ENCODE measurements at regions not wholly inside any gene's neighbourhood (a gene's known extent, or its start where the extent isn't known, plus 50 kb on each side); places are given as distances from the start of the nearest gene placed in this dataset.
"Not testable (repeated sequence)": the region's sequence is repeated elsewhere in the genome, so short reads cannot be mapped to it uniquely, and the experiment has no call there.

- H3K27ac ChIP-seq (ENCODE audit: insufficient read depth, low read length, poor library complexity, severe bottlenecking); H3K4me1 Mint-ChIP-seq; ATAC-seq (ENCODE audit: low read depth in 2 of 2); H3K27ac Mint-ChIP-seq; H3K27me3 Mint-ChIP-seq; H3K36me3 ChIP-seq (ENCODE audit: control insufficient read depth, insufficient read depth, low read length); H3K27me3 ChIP-seq (ENCODE audit: control insufficient read depth, insufficient read depth, low read length); H3K4me1 ChIP-seq (ENCODE audit: control insufficient read depth, insufficient read depth, low read length, poor library complexity, severe bottlenecking); DNase-seq; H3K4me3 Mint-ChIP-seq; H3K36me3 Mint-ChIP-seq; H3K4me3 ChIP-seq (ENCODE audit: low read depth, low read length): not testable (repeated sequence)
- H3K9me3 Mint-ChIP-seq, result peaks cover 0 to 23% (median 7%) of the 10 kb centered on the region in 7 donors
- H3K9me3 ChIP-seq (ENCODE audit: control insufficient read depth in 2 of 2, low read length in 2 of 2), result peaks cover 7 to 10% of the 10 kb centered on the region in 2 experiments
These were observed 127.1 kb downstream of the MEX3B start for GRCh38 chr15:81918767-81919166.

DNA sequence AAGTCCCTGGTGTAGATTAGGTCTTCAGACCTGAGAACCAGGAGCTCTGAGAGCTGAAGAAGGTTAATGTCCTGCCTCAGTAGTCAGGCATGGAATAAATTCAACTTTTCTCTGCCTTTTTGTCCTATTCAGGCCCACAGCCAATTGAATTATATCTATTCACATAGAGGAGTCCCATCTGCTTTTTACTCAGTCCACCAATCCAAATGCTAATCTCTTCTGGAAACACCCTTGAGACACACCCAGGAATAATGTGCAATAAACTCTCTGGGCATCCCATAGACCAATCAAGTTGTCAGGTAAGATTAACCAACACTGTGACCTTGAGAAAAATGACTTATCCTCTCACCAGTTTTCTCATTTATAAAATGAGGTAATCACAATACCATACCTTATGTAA lies 129.4 kb downstream of the MEX3B start:
- no peaks in the 10 kb centered on the region for H3K27me3 ChIP-seq (ENCODE audit: control insufficient read depth, insufficient read depth, low read length)

GRCh38 chr15:81915990-81916389 lies 129.8 kb downstream of the MEX3B start:
- no peak for ATAC-seq (ENCODE audit: low read depth in 2 of 2)
- no peaks in the 10 kb centered on the region for H3K4me1 Mint-ChIP-seq
- Histone ChIP-seq H3K36me3 (ENCODE audit: control insufficient read depth, insufficient read depth, low read length) (no peaks in the 10 kb centered on the region), H3K9me3 (ENCODE audit: control insufficient read depth in 2 of 2, low read length in 2 of 2) (peaks cover 7 to 10% of the 10 kb centered on the region in 2 experiments), H3K4me3 (ENCODE audit: low read depth, low read length) (no peak overlapping the region), H3K4me1 (ENCODE audit: control insufficient read depth, insufficient read depth, low read length, poor library complexity, severe bottlenecking) (no peaks in the 10 kb centered on the region), H3K27ac (ENCODE audit: insufficient read depth, low read length, poor library complexity, severe bottlenecking) (no peak overlapping the region), H3K27me3 (ENCODE audit: control insufficient read depth, insufficient read depth, low read length) (no peaks in the 10 kb centered on the region)
- no peak for DNase-seq
- H3K9me3 Mint-ChIP-seq, result peaks cover 0 to 18% (median 7%) of the 10 kb centered on the region in 7 donors
- H3K27ac Mint-ChIP-seq, result no peak overlapping the region
- H3K4me3 Mint-ChIP-seq, result no peak overlapping the region
- no peaks in the 10 kb centered on the region for H3K36me3 Mint-ChIP-seq
- no peaks in the 10 kb centered on the region for H3K27me3 Mint-ChIP-seq

More for the DNA sequence above, 129.4 kb downstream of the MEX3B start:
- DNase-seq (no peak), ATAC-seq (ENCODE audit: low read depth in 2 of 2) (no peak)
- H3K36me3 ChIP-seq (ENCODE audit: control insufficient read depth, insufficient read depth, low read length), result no peaks in the 10 kb centered on the region
- Mint-ChIP-seq H3K9me3 (peaks cover 0 to 21% (median 7%) of the 10 kb centered on the region in 7 donors), H3K4me1 (no peaks in the 10 kb centered on the region), H3K36me3 (no peaks in the 10 kb centered on the region), H3K27me3 (no peaks in the 10 kb centered on the region), H3K4me3 (no peak overlapping the region), H3K27ac (no peak overlapping the region)
- H3K4me1 ChIP-seq (ENCODE audit: control insufficient read depth, insufficient read depth, low read length, poor library complexity, severe bottlenecking), result no peaks in the 10 kb centered on the region
- H3K9me3 ChIP-seq (ENCODE audit: control insufficient read depth in 2 of 2, low read length in 2 of 2), result peaks cover 7 to 10% of the 10 kb centered on the region in 2 experiments
- no peak overlapping the region for H3K4me3 ChIP-seq (ENCODE audit: low read depth, low read length)
- no peak overlapping the region for H3K27ac ChIP-seq (ENCODE audit: insufficient read depth, low read length, poor library complexity, severe bottlenecking)

DNA sequence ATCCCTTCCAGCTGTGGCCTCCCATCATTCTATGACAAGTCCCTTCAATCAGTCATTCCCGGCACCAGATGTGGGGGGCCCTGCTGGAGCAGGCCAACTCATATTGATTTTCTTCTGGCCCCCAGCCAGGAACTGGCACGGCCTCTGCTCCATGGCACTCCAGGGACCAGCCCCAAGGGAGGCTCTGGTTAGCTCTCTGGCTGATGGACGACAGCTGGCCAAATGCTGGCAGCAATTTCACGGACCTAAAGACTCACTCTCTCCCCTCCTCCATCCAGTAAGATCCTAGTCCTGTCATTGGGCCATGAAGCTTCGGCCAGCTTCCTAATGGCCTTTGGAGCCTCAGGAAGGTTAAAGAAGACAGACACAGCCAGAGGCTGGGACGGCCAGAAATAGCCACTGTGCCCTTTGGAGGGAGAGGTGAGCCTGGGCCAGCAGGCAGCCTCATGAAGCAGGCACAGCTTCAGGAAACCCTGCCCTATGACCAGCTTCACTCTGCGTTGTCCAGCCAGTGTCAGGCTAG lies 131.0 kb downstream of the MEX3B start:
- H3K27ac Mint-ChIP-seq, result no peak overlapping the region
- H3K4me1 Mint-ChIP-seq, result no peaks in the 10 kb centered on the region
- DNase-seq (no peak), ATAC-seq (ENCODE audit: low read depth in 2 of 2) (no peak)
- H3K4me3 ChIP-seq (ENCODE audit: low read depth, low read length), result no peak overlapping the region
- H3K4me3 Mint-ChIP-seq, result no peak overlapping the region
- peaks cover 3 to 10% of the 10 kb centered on the region in 2 experiments for H3K9me3 ChIP-seq (ENCODE audit: control insufficient read depth in 2 of 2, low read length in 2 of 2)
- no peaks in the 10 kb centered on the region for H3K4me1 ChIP-seq (ENCODE audit: control insufficient read depth, insufficient read depth, low read length, poor library complexity, severe bottlenecking)
- H3K9me3 Mint-ChIP-seq, result peaks cover 0 to 13% (median 1%) of the 10 kb centered on the region in 7 donors
- H3K27me3 Mint-ChIP-seq, result no peaks in the 10 kb centered on the region
- no peaks in the 10 kb centered on the region for H3K36me3 ChIP-seq (ENCODE audit: control insufficient read depth, insufficient read depth, low read length)
- H3K27ac ChIP-seq (ENCODE audit: insufficient read depth, low read length, poor library complexity, severe bottlenecking), result no peak overlapping the region
- H3K36me3 Mint-ChIP-seq, result no peaks in the 10 kb centered on the region
- H3K27me3 ChIP-seq (ENCODE audit: control insufficient read depth, insufficient read depth, low read length), result no peaks in the 10 kb centered on the region

DNA sequence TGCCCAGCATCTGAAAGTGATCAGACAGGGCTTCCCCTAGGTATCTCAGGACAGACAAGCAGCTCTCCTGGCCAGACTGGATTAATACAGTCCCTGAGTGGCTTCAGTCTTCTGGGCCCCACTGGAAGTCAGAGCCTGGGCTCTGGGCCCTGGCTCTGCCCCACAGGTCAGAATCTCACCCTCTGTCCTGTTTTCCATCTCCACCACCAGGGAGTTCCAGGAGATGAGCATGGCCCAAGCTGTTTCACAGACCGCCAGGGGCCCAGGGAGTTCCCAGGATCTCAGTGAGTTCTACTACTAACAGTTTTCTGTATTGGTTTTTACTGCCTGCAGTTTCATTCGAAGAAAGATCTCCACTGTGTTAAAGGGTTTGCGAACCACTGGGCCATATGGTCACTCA lies 131.5 kb downstream of the MEX3B start:
- no peak for DNase-seq
- no peak overlapping the region for H3K4me3 ChIP-seq (ENCODE audit: low read depth, low read length)
- Mint-ChIP-seq H3K4me1 (no peaks in the 10 kb centered on the region), H3K27me3 (no peaks in the 10 kb centered on the region), H3K9me3 (peaks cover 0 to 13% (median 1%) of the 10 kb centered on the region in 7 donors), H3K36me3 (no peaks in the 10 kb centered on the region), H3K4me3 (no peak overlapping the region), H3K27ac (no peak overlapping the region)
- peaks cover 3 to 10% of the 10 kb centered on the region in 2 experiments for H3K9me3 ChIP-seq (ENCODE audit: control insufficient read depth in 2 of 2, low read length in 2 of 2)
- H3K27me3 ChIP-seq (ENCODE audit: control insufficient read depth, insufficient read depth, low read length), result no peaks in the 10 kb centered on the region
- ATAC-seq (ENCODE audit: low read depth in 2 of 2), result no peak
- H3K27ac ChIP-seq (ENCODE audit: insufficient read depth, low read length, poor library complexity, severe bottlenecking), result no peak overlapping the region
- H3K36me3 ChIP-seq (ENCODE audit: control insufficient read depth, insufficient read depth, low read length), result no peaks in the 10 kb centered on the region
- H3K4me1 ChIP-seq (ENCODE audit: control insufficient read depth, insufficient read depth, low read length, poor library complexity, severe bottlenecking), result no peaks in the 10 kb centered on the region

- Mint-ChIP-seq H3K4me3 (no peak overlapping the region), H3K36me3 (no peaks in the 10 kb centered on the region), H3K27ac (no peak overlapping the region), H3K4me1 (no peaks in the 10 kb centered on the region), H3K27me3 (peaks cover 9% of the 10 kb centered on the region), H3K9me3 (peaks cover 0 to 4% (median 0%) of the 10 kb centered on the region in 7 donors)
- Histone ChIP-seq H3K9me3 (ENCODE audit: control insufficient read depth in 2 of 2, low read length in 2 of 2) (no peaks in the 10 kb centered on the region), H3K4me3 (ENCODE audit: low read depth, low read length) (no peak overlapping the region), H3K36me3 (ENCODE audit: control insufficient read depth, insufficient read depth, low read length) (no peaks in the 10 kb centered on the region), H3K27ac (ENCODE audit: insufficient read depth, low read length, poor library complexity, severe bottlenecking) (no peak overlapping the region), H3K4me1 (ENCODE audit: control insufficient read depth, insufficient read depth, low read length, poor library complexity, severe bottlenecking) (no peaks in the 10 kb centered on the region), H3K27me3 (ENCODE audit: control insufficient read depth, insufficient read depth, low read length) (no peaks in the 10 kb centered on the region)
- DNase-seq (no peak), ATAC-seq (ENCODE audit: low read depth in 2 of 2) (no peak)
These were observed 134.5 kb downstream of the MEX3B start for GRCh38 chr15:81911022-81911971.

DNA sequence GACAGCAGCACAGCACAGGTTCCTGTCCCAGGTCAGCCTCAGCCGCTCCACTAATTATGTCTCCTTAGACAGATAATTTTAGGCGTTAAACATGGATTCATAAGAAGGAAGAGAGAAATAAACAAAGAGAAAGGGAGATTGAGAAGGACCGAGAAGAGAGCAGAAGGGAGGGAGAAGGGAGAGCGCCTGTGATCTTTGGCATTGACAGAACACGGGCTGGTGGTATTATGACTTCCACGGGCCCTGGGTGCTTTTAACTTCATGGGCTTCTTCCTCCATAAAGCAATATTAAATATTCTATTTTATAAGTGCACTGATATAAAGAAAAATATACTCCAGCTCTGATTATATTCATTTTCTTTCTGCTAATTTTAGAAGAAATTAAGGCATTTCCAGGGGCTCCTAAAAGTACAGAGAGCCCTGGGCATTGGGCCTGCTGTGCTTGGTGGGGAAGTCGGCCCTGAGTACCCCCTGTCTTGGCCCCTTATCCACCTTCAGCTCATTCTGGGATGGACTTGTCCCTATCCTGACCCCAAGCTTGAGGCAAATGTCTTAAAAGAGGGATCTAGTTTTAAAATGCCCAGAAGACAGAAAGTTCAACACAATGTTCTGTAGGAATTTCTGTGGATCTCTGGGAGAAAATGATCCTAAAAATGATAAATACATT lies 135.3 kb downstream of the MEX3B start:
- Mint-ChIP-seq H3K36me3 (no peaks in the 10 kb centered on the region), H3K4me1 (no peaks in the 10 kb centered on the region), H3K9me3 (peaks cover 0 to 4% (median 0%) of the 10 kb centered on the region in 7 donors), H3K27me3 (peaks cover 9% of the 10 kb centered on the region), H3K27ac (no peak overlapping the region), H3K4me3 (no peak overlapping the region)
- Histone ChIP-seq H3K4me3 (ENCODE audit: low read depth, low read length) (no peak overlapping the region), H3K27ac (ENCODE audit: insufficient read depth, low read length, poor library complexity, severe bottlenecking) (no peak overlapping the region), H3K27me3 (ENCODE audit: control insufficient read depth, insufficient read depth, low read length) (no peaks in the 10 kb centered on the region), H3K9me3 (ENCODE audit: control insufficient read depth in 2 of 2, low read length in 2 of 2) (no peaks in the 10 kb centered on the region), H3K36me3 (ENCODE audit: control insufficient read depth, insufficient read depth, low read length) (no peaks in the 10 kb centered on the region), H3K4me1 (ENCODE audit: control insufficient read depth, insufficient read depth, low read length, poor library complexity, severe bottlenecking) (no peaks in the 10 kb centered on the region)
- DNase-seq (no peak), ATAC-seq (ENCODE audit: low read depth in 2 of 2) (no peak)
